GM21423 (cell line): ENCODE measurements at regions not wholly inside any gene's neighbourhood (a gene's known extent, or its start where the extent isn't known, plus 50 kb on each side); places are given as distances from the start of the nearest gene placed in this dataset.
"Not testable (repeated sequence)": the region's sequence is repeated elsewhere in the genome, so short reads cannot be mapped to it uniquely, and the experiment has no call there.

Source experiments
- ATAC-seq: cut with Tn5 transposase; IDR thresholded peaks from one replicate; pipeline ENCODE4 v1.9.1; 2021; ENCODE audit warnings: mild to moderate bottlenecking, moderate library complexity; ENCODE audit not compliant: unreplicated experiment

GRCh38 chr17:70510288-70510687 is 341.0 kb downstream of the KCNJ2 start:
- ATAC-seq: no peak

DNA sequence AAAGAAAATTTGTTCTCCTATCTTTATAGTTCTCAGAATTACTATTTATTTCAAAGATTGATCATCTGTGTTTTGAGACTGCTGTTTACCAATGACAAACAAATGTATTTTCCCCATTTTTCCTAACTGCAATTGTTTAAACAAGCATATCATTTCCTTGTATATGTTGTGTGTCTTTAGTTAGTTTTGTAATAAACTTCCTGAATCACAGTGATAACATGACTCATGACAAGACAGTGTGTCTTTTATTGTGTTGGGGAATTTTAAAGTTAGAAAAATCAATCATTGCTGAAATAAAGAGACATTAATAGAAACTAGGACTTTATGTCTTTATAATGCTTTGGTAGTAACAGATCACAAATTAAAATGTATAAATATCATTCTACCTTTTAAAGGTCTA is 348.5 kb downstream of the KCNJ2 start:
- ATAC-seq: no peak

GRCh38 chr17:70519300-70519699 is 350.0 kb downstream of the KCNJ2 start:
- no peak for ATAC-seq

DNA sequence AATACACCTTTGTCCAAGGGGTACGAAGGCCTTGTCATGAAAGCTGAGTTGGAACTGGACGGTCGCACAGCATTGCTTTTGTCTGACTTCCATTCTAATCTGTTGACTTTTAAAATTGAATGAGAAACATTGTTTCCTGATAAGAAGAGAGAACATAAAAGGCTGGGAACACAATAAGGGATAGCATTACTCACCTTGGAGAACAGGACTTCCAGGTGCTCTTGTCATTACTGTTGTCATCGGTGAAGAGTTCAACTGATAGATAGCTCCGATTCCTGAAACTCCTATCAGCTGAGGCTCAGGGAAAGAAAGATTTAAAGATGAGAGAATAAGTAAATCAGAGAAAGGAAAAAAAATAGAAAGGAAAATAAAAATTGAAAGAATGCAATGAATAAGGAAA is 351.1 kb downstream of the KCNJ2 start:
- no peak for ATAC-seq

DNA sequence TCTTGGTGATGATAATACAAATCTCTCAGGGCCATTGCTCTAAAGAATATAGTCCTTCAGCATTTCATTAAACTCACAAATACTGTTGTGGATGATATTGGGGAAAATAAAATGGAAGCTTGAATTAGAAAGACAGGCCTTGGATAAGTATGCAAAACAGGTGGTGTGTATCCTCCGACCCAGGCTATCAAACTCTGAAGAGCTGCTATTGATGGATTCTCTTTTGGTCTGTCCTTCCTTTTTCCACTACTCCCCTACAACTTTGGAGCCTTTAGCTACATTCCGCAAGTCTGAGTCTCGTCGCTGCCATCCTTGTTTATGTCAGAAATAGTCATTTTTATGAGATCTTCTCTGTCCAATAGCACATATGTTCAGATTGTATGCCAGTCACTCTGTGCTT is 351.6 kb downstream of the KCNJ2 start:
- ATAC-seq: no peak

DNA sequence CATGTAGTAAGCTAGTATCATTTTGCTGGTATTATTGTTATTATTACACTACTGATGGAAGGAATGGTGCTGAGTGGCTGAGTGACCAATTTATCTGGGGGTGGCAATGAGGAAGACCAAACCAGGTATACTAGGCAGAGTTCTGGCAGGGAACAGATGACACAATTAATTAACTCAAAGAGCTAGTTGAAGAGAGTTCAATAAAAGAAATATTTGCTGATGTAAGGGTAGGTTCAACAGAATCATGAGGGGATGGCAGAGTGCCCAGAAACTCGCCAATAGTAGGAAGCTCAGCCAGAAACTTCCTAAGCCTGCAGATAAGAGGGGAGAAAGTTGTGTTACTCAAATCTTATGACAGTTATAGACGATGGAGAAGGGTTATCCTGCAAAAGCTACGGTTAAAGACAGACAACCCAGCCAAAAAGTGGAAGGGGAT is 352.5 kb downstream of the KCNJ2 start:
- ATAC-seq: no peak

DNA sequence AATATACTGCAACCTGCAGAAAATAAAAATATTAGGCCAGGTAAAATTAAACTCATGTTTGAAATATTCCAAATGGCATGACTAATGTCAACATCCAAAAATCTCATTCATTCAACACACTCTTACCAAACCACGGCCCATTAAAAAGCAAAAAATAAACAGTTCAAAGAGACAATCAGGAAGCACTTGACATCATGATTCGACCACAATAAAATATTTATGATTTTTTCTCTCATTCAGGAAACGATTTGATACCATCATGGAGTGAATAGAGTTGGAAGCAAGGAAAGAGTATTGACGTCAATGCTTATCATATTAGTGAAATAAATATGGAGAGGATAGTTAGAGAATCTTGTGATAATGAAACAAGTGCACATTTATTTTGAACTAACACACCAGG is 354.1 kb downstream of the KCNJ2 start:
- ATAC-seq: no peak

GRCh38 chr17:70525035-70525434 is 355.7 kb downstream of the KCNJ2 start:
- not testable (repeated sequence) for ATAC-seq

DNA sequence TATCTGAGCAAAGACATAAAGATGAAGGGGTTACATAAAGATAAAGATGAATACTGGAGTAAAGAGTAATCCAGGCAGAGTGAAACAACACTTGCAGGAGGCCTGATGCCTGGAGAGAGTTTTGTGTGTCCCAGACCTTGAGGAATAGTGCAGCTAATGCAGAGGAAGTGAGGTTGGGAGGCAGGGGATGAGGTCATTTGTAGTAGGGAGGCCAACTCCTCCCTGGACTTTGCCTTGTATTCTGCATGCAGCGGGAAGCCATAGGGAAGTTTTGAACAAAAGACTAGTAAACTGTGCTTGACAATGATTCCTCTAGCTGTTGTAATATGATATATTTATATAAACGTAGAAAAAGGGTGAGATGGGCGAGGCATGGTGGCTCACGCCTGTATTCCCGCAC is 356.6 kb downstream of the KCNJ2 start:
- no peak for ATAC-seq

GRCh38 chr17:70527364-70527888 is 358.1 kb downstream of the KCNJ2 start:
- no peak for ATAC-seq

DNA sequence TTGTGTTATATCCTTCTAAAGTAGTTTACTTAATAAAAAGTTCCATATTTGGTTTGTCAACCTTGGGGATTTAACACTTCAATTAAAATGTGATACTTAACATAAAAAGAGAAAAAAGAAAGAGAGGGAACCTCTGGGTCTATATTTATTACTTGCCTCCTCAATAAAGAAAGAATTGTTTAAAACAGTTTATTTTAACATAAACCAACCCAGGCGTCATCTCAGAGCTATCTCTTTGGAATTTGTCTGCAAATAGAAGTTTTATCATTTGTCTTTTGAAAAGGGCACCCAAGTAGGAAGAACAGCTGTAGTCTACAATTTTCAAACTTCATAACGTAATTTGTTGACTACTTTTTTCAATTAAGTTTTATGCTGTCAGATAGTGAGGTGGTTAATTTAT is 364.1 kb downstream of the KCNJ2 start:
- ATAC-seq: no peak

DNA sequence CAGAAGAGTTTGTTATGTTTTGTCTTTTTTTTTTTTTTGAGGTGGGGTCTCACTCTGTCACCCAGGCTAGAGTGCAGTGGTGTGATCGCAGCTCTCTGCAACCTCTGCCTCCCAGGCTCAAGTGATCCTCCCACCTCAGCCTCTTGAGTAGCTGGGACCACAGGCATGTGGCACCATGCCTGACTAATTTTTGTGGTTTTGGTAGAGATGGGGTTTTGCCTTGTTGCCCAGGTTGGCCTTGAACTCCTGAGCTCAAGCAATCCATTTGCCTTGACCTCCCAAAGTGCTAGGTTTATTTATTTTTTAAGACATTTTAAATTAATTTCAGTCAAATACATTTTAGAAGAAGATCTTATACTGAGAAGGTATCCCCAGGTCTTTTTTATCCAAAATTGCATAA is 366.7 kb downstream of the KCNJ2 start:
- ATAC-seq: no peak

GRCh38 chr17:70539132-70539924 is 370.0 kb downstream of the KCNJ2 start:
- ATAC-seq: no peak

- no peak for ATAC-seq
These were observed 373.5 kb downstream of the KCNJ2 start for GRCh38 chr17:70542876-70543275.

DNA sequence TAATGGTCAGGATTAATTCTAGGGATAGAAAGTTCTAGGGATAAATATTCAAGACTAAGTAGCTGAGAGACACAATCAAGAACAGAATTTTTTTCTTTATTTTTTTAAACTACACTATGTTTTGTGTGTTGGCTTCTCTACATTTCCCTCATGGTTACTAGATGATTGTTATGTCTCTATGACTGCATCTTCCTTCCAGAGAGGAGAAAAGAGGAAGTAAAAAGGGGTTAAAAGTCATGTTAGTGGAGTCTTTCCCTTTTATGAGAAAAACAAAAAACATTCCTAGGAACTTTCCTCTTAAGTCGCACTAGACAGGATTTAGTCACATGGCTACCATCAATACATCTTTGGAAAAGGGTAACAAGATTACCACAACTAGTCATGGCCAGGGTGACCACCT is 375.0 kb downstream of the KCNJ2 start:
- ATAC-seq: no peak

GRCh38 chr17:70552230-70552981 is 383.1 kb downstream of the KCNJ2 start:
- ATAC-seq: no peak

DNA sequence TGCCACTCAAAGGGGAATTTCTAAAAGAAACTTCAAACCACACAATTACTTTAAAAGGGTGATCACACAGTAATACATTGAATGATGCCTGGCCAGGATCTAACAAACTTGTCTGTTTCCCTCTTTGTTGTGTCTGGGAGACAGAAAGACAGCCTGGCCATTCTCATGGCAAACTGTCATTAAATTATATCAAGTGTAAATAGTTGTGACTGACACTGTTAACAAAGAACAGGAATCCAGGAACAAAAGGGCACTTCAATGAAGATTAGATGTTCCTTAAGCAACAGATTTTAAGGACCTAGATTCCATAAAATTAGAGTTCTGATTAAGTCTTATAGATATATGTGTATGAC is 383.6 kb downstream of the KCNJ2 start:
- no peak for ATAC-seq

- no peak for ATAC-seq
These were observed 386.4 kb downstream of the KCNJ2 start for GRCh38 chr17:70555723-70556122.

DNA sequence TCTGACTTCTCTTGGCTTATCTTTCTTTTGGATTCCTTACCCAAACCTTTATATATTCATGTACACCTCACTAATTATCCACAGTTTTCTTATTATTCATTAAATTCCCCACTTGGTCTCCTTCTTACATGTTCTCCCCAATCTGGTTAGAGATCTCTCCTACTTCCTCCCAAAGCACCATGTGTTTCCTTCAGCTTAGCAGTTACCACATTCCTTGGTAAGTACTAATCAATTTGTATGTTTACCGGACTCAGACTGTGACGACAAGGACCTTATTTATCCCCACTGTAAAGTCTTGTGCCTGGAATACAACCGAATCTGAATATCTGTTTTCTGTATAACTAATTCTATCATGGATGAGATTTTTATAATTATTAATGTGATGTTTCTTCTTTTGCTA is 389.5 kb downstream of the KCNJ2 start:
- ATAC-seq: no peak

GRCh38 chr17:70560471-70560870 is 391.1 kb downstream of the KCNJ2 start:
- ATAC-seq: no peak

DNA sequence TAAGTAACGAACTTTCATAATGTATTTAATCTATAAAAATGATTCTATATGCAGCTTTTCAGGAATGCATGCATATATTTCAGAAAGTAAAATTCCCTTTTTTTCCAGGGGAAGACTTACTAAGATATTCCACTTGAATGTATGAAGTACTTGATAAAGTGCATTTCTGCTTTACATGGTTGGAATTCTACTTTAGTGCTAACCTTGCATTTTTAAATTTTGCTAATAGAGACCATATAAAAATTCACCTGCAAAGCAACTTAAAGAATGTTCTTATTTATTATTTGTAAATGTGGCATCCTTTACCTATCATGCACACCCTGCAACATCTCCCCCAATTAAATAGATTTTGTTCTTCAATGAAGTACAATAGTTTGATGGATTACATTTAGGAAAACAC is 392.8 kb downstream of the KCNJ2 start:
- no peak for ATAC-seq

DNA sequence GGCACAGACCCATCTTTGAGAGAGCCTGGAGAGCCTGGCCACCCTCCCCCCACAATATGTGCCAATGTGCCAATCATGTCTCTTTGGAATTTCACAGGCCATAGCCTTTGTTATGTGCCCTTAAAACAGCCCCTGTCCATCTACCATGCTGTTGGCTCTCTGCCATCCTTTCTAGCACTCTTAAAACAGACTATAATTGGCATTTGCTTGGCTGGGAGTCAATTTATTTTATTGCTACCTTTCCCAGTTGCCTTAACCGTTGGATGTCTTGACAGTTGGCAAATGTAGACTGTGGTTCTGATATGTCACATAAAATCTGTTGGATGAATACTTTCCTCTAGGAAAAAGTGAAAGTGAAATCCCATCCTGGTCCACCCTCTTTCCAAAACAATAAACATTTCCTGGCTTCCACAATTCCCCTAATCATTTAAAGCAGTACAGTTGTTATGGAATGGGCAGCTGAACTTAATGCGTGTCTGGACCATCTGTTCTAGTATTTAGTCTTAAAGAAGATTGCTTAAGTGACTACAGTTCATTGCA is 394.0 kb downstream of the KCNJ2 start:
- ATAC-seq: no peak
